ENCODE measurements at regions not wholly inside any gene's neighbourhood (a gene's known extent, or its start where the extent isn't known, plus 50 kb on each side); places are given as distances from the start of the nearest gene placed in this dataset.

DNA sequence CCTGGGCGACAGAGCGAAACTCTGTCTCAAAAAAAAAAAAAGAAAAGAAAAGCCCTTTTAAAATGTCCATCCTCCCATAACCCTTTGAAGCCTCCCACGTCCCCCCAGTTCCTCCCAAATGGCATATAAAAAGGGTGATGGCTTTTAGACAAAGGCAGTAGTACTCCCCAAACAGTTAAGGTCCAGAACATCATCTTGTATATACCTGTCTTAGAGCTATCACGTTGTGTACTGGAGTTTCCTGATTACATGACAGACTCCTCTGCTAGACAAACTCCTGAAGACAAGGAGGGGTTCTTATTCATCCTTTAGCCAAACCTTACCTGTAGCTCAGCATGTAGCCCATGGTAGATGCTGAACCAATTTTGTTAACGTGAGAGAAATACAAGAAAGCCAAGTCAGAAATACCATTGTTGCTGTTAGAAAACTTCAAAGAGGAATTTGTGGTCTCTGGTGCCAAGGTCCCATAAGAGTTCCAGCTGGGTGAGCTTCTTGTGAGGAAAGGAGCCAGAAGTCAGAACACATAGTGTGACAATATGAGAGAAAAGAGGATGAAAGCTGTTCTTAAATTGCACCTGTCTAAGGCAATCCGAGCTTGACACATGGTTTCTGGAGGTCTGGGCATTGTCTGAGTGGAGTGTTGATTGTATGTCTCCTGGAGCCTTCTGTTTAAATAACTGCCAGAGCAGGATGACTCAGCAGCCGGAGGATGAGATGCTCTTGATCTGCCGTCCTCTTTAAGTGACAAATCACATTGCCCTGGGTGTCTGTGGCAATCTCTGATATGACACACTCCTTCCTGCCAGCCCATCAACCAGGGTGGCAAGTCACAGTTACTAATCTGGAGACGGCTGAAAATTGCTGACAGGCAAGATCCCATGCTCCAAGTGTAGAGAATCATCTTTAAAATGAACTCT lies 69.1 kb downstream of the ARRDC3 start:
- TF ChIP-seq CTCF (IDR thresholded peaks at IDR 0.05) (no peak), POLR2A (IDR thresholded peaks at IDR 0.05) (no peak)
